SU-DHL-6 (cell line): ENCODE measurements at regions not wholly inside any gene's neighbourhood (a gene's known extent, or its start where the extent isn't known, plus 50 kb on each side); places are given as distances from the start of the nearest gene placed in this dataset.

Experiments used
- H2AFZ ChIP-seq: fragments of 200-600 bp; sonication (generic); 2 replicates; pipeline ENCODE4 v1.6.1; 2014; ENCODE audit warnings: low read depth, mild to moderate bottlenecking, moderate library complexity, mixed read lengths, antibody characterized with exemption, low read length; ENCODE audit not compliant: severe bottlenecking
- H3F3A ChIP-seq: fragments of 200-600 bp; shearing (Covaris generic); 2 replicates; pipeline ENCODE4 v1.6.0; 2016; ENCODE audit warnings: antibody characterized with exemption, mild to moderate bottlenecking; ENCODE audit not compliant: insufficient read depth
- H3K27ac ChIP-seq: fragments of 200-600 bp; sonication (generic); 2 replicates; pipeline ENCODE4 v1.5.1; 2016; ENCODE audit warnings: low read depth, mild to moderate bottlenecking, low read length, moderate library complexity, mixed read lengths
- H3K27me3 ChIP-seq: fragments of 200-600 bp; sonication (generic), shearing (Covaris generic); 2 replicates; pipeline ENCODE4 v1.6.0; 2014; ENCODE audit warnings: mild to moderate bottlenecking, low read length
- H3K36me3 ChIP-seq: fragments of 200-600 bp; sonication (generic); 2 replicates; pipeline ENCODE4 v1.6.1; 2014; ENCODE audit warnings: mild to moderate bottlenecking, low read length, mixed read lengths
- H3K4me2 ChIP-seq: fragments of 300-600, 200-600 bp; shearing (Covaris generic), sonication (generic); 2 replicates; pipeline ENCODE4 v1.6.0; 2014; ENCODE audit warnings: low read length, low read depth, mild to moderate bottlenecking; ENCODE audit not compliant: poor library complexity, severe bottlenecking
- H3K4me3 ChIP-seq: fragments of 200-600 bp; sonication (generic); 2 replicates; pipeline ENCODE4 v1.5.1; 2014; ENCODE audit warnings: antibody characterized with exemption, low read length, mild to moderate bottlenecking, mixed read lengths; ENCODE audit not compliant: insufficient read depth, poor library complexity, severe bottlenecking
- H3K79me2 ChIP-seq: fragments of 200-600 bp; sonication (generic); 2 replicates; pipeline ENCODE4 v1.6.1; 2014; ENCODE audit warnings: mild to moderate bottlenecking, low read length, moderate library complexity; ENCODE audit not compliant: insufficient read depth
- H3K9ac ChIP-seq: fragments of 200-600 bp; sonication (generic); 2 replicates; pipeline ENCODE4 v1.7.0; 2014; ENCODE audit warnings: mild to moderate bottlenecking, low read length
- H3K9me2 ChIP-seq: fragments of 200-600 bp; sonication (generic); replicated peaks from 2 replicates; pipeline ENCODE4 v1.6.1; 2014; ENCODE audit warnings: low read length; ENCODE audit not compliant: insufficient read depth
- H3K9me3 ChIP-seq: fragments of 200-600 bp; sonication (generic); 2 replicates; pipeline ENCODE4 v1.6.1; 2014; ENCODE audit warnings: low read length, mixed read lengths; ENCODE audit not compliant: insufficient read depth
- H4K20me1 ChIP-seq: fragments of 200-600 bp; sonication (generic); 2 replicates; pipeline ENCODE4 v1.6.1; 2014; ENCODE audit warnings: low read depth, mild to moderate bottlenecking, antibody characterized with exemption, low read length, moderate library complexity, mixed read lengths
- CTCF ChIP-seq: fragments of 200-600 bp; sonication (generic); IDR thresholded peaks from one replicate; pipeline ENCODE4 v1.5.1; 2017; ENCODE audit warnings: antibody characterized with exemption, mild to moderate bottlenecking, low read length, moderate library complexity; ENCODE audit not compliant: insufficient read depth, poor library complexity, severe bottlenecking
- EZH2phosphoT487 ChIP-seq: fragments of 200-600 bp; sonication (generic), shearing (Covaris generic); conservative IDR thresholded peaks from 2 replicates; pipeline ENCODE4 v1.6.1; 2018; ENCODE audit warnings: mild to moderate bottlenecking, antibody characterized with exemption, low read length, moderate library complexity, mixed read lengths

DNA sequence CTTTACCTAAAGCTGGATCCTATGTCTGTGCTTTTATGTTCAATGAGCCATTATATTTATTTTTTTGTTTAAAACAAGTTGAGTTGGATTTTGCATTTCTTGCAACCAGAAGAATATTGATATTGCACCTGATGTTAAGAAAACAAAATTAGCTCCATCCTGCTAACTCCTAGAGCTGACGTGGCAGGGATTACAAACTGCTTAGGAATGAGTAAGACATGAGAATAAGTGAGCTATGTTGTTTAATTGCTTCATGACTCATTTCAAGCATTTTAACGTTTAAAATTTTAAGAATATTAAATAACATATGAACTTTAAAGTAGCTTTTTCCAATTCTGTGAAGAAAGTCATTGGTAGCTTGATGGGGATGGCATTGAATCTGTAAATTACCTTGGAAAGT, 663.5 kb downstream of the EPM2A start:
- Histone ChIP-seq H3K4me2 (no peak overlapping the region), H3K9ac (no peak overlapping the region), H3K79me2 (no peaks in the 10 kb centered on the region), H2AFZ (no peak overlapping the region), H3K9me2 (no peaks in the 10 kb centered on the region), H3K4me3 (no peak overlapping the region), H3F3A (no peaks in the 10 kb centered on the region), H3K27ac (no peak overlapping the region), H3K36me3 (no peaks in the 10 kb centered on the region), H4K20me1 (no peaks in the 10 kb centered on the region), H3K9me3 (no peaks in the 10 kb centered on the region), H3K27me3 (no peaks in the 10 kb centered on the region)
- TF ChIP-seq EZH2phosphoT487 (no peak), CTCF (no peak)

- no peak overlapping the region for H3K27ac ChIP-seq
- H3K27me3 ChIP-seq = no peaks in the 10 kb centered on the region
- no peak overlapping the region for H3K9ac ChIP-seq
- H2AFZ ChIP-seq = no peak overlapping the region
- H3F3A ChIP-seq = no peaks in the 10 kb centered on the region
- H3K4me3 ChIP-seq = no peak overlapping the region
- no peaks in the 10 kb centered on the region for H3K79me2 ChIP-seq
- no peaks in the 10 kb centered on the region for H3K9me2 ChIP-seq
- H3K4me2 ChIP-seq = no peak overlapping the region
- H3K36me3 ChIP-seq = no peaks in the 10 kb centered on the region
- H3K9me3 ChIP-seq = no peaks in the 10 kb centered on the region
- H4K20me1 ChIP-seq = no peaks in the 10 kb centered on the region
- TF ChIP-seq EZH2phosphoT487 = no peak
- no peak for TF ChIP-seq CTCF
Measured at GRCh38 chr6:145073811-145074210, 661.5 kb downstream of the EPM2A start.

DNA sequence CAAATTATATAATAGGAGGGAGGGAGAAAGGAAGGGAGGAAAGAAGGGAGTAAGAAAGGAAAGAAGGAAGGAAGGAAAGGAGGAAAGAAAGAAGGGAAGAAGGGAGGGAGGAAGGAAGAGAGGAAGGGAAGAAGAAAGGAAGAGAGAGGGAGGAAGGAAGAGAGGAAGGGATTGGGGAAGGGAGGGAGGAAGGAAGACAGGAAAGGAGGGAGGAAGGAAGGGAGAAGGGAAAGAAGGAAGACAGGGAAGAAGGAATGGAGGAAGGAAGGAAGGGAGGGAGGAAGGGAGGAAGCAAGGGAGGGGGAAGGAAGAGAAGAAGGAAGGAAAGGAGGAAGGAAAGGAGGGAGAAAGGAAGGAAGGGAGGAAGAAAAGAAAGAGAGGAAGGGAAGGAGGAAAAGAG, 660.5 kb downstream of the EPM2A start:
- no peaks in the 10 kb centered on the region for H3F3A ChIP-seq
- no peaks in the 10 kb centered on the region for H3K27me3 ChIP-seq
- H4K20me1 ChIP-seq = no peaks in the 10 kb centered on the region
- H3K9ac ChIP-seq = no peak overlapping the region
- no peaks in the 10 kb centered on the region for H3K36me3 ChIP-seq
- TF ChIP-seq CTCF (no peak), EZH2phosphoT487 (no peak)
- no peaks in the 10 kb centered on the region for H3K79me2 ChIP-seq
- H3K4me3 ChIP-seq = no peak overlapping the region
- H3K27ac ChIP-seq = no peak overlapping the region
- no peak overlapping the region for H3K4me2 ChIP-seq
- H3K9me2 ChIP-seq = no peaks in the 10 kb centered on the region
- H2AFZ ChIP-seq = no peak overlapping the region
- no peaks in the 10 kb centered on the region for H3K9me3 ChIP-seq

- Histone ChIP-seq H3K4me3 (no peak overlapping the region), H3K4me2 (no peak overlapping the region), H4K20me1 (no peaks in the 10 kb centered on the region), H3K79me2 (no peaks in the 10 kb centered on the region), H3K9me3 (no peaks in the 10 kb centered on the region), H3K9ac (no peak overlapping the region), H2AFZ (no peak overlapping the region), H3K9me2 (no peaks in the 10 kb centered on the region), H3K27me3 (no peaks in the 10 kb centered on the region), H3K27ac (no peak overlapping the region), H3K36me3 (no peaks in the 10 kb centered on the region), H3F3A (no peaks in the 10 kb centered on the region)
- TF ChIP-seq CTCF = no peak
- TF ChIP-seq EZH2phosphoT487 = no peak
Measured at GRCh38 chr6:145075425-145075824, 659.9 kb downstream of the EPM2A start.
